ENCODE measurements at regions not wholly inside any gene's neighbourhood (a gene's known extent, or its start where the extent isn't known, plus 50 kb on each side); places are given as distances from the start of the nearest gene placed in this dataset.

GRCh38 chr1:2966449-2967328, 54.6 kb upstream of the ACTRT2 start:
- H3K9me2 ChIP-seq (replicated peaks; ENCODE audit: low read length) = 0 out of 2 replicates have a peak, but pooled peaks cover 4% of the 10 kb centered on the region
- no peak overlapping the region for H3K9ac ChIP-seq (ENCODE audit: low read length)
- no peak overlapping the region for H3K4me2 ChIP-seq (ENCODE audit: low read length)
- no peaks in the 10 kb centered on the region for H3K4me1 ChIP-seq (ENCODE audit: insufficient read depth, low read length)
- no TSS peak for BruUV-seq (replicated peaks)
- CTCF ChIA-PET = no interaction called here
- no peaks in the 10 kb centered on the region for H3K36me3 ChIP-seq (ENCODE audit: low read depth, low read length)
- H3K9me3 ChIP-seq (ENCODE audit: low read length) = peaks cover 4% of the 10 kb centered on the region; the same call in 1 of the 2 replicates
- intact Hi-C loops (cut with micrococcal nuclease) = no loop called here
- POLR2A ChIA-PET (ENCODE audit: unreplicated experiment) = no interaction called here
- TF ChIP-seq, protein P1, sequence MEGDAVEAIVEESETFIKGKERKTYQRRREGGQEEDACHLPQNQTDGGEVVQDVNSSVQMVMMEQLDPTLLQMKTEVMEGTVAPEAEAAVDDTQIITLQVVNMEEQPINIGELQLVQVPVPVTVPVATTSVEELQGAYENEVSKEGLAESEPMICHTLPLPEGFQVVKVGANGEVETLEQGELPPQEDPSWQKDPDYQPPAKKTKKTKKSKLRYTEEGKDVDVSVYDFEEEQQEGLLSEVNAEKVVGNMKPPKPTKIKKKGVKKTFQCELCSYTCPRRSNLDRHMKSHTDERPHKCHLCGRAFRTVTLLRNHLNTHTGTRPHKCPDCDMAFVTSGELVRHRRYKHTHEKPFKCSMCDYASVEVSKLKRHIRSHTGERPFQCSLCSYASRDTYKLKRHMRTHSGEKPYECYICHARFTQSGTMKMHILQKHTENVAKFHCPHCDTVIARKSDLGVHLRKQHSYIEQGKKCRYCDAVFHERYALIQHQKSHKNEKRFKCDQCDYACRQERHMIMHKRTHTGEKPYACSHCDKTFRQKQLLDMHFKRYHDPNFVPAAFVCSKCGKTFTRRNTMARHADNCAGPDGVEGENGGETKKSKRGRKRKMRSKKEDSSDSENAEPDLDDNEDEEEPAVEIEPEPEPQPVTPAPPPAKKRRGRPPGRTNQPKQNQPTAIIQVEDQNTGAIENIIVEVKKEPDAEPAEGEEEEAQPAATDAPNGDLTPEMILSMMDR (conservative IDR thresholded peaks at IDR 0.05; ENCODE audit: low read depth, low read length) = no peak
- no peak for TF ChIP-seq EZH2 (IDR thresholded peaks at IDR 0.05; ENCODE audit: low read length, unreplicated experiment)
- TF ChIP-seq EZH2phosphoT487 (IDR thresholded peaks at IDR 0.05; ENCODE audit: borderline replicate concordance, low read length) = no peak
- H3K79me2 ChIP-seq (ENCODE audit: low read length) = no peaks in the 10 kb centered on the region
- no peak overlapping the region for H2AFZ ChIP-seq (ENCODE audit: low read length)
- DNase-seq (no peak), ATAC-seq (no peak)
- H4K20me1 ChIP-seq (ENCODE audit: low read length) = no peaks in the 10 kb centered on the region
- H3F3A ChIP-seq (ENCODE audit: low read length, unreplicated experiment) = no peaks in the 10 kb centered on the region
- H3K27me3 ChIP-seq (ENCODE audit: low read length) = peaks cover 90% of the 10 kb centered on the region
- H3K27ac ChIP-seq (ENCODE audit: low read length) = no peak overlapping the region
- H3K4me3 ChIP-seq (ENCODE audit: low read length) = no peak overlapping the region

GRCh38 chr1:2967329-2967725, 53.9 kb upstream of the ACTRT2 start:
- H3K9me2 ChIP-seq (replicated peaks; ENCODE audit: low read length) = 0 out of 2 replicates have a peak, but pooled peaks cover 4% of the 10 kb centered on the region
- no TSS peak for BruUV-seq (replicated peaks)
- no peaks in the 10 kb centered on the region for H3K36me3 ChIP-seq (ENCODE audit: low read depth, low read length)
- no peaks in the 10 kb centered on the region for H3K79me2 ChIP-seq (ENCODE audit: low read length)
- intact Hi-C loops (cut with micrococcal nuclease) = no loop called here
- no peak overlapping the region for H3K9ac ChIP-seq (ENCODE audit: low read length)
- H3K4me2 ChIP-seq (ENCODE audit: low read length) = no peak overlapping the region
- H4K20me1 ChIP-seq (ENCODE audit: low read length) = no peaks in the 10 kb centered on the region
- H3F3A ChIP-seq (ENCODE audit: low read length, unreplicated experiment) = no peaks in the 10 kb centered on the region
- ATAC-seq (no peak), DNase-seq (no peak)
- TF ChIP-seq EZH2phosphoT487 (IDR thresholded peaks at IDR 0.05; ENCODE audit: borderline replicate concordance, low read length) (no peak), EZH2 (IDR thresholded peaks at IDR 0.05; ENCODE audit: low read length, unreplicated experiment) (no peak)
- TF ChIP-seq, protein P1 (conservative IDR thresholded peaks at IDR 0.05; ENCODE audit: low read depth, low read length) = no peak
- no peak overlapping the region for H3K4me3 ChIP-seq (ENCODE audit: low read length)
- POLR2A ChIA-PET (ENCODE audit: unreplicated experiment) = no interaction called here
- no peaks in the 10 kb centered on the region for H3K4me1 ChIP-seq (ENCODE audit: insufficient read depth, low read length)
- no peak overlapping the region for H3K27ac ChIP-seq (ENCODE audit: low read length)
- H3K9me3 ChIP-seq (ENCODE audit: low read length) = peaks cover 4% of the 10 kb centered on the region; the same call in 1 of the 2 replicates
- peaks cover 90% of the 10 kb centered on the region for H3K27me3 ChIP-seq (ENCODE audit: low read length)
- CTCF ChIA-PET = no interaction called here
- no peak overlapping the region for H2AFZ ChIP-seq (ENCODE audit: low read length)

DNA sequence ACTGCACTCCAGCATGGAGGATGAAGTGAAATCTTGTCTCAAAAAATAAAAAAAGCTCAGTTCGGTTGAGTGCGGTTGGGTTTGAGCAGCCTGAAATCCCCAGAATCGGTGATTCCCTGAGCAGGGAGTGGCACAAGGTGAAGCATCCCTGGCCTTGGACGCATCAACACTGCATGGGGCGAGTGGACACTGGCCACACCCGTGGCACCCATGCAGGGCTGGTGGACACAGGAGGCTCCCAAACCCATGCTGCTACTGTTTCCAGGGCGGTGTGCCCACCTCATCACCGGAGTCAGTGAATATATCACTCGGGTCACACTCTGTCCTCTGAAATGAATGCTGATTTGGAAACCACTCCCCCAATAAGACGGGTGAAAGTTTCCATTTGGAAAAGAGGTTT, 53.4 kb upstream of the ACTRT2 start:
- peaks cover 90% of the 10 kb centered on the region for H3K27me3 ChIP-seq (ENCODE audit: low read length)
- no peaks in the 10 kb centered on the region for H3F3A ChIP-seq (ENCODE audit: low read length, unreplicated experiment)
- intact Hi-C loops (cut with micrococcal nuclease) = no loop called here
- no peaks in the 10 kb centered on the region for H3K79me2 ChIP-seq (ENCODE audit: low read length)
- H3K4me2 ChIP-seq (ENCODE audit: low read length) = no peak overlapping the region
- no TSS peak for BruUV-seq (replicated peaks)
- peaks cover 4% of the 10 kb centered on the region; the same call in 1 of the 2 replicates for H3K9me3 ChIP-seq (ENCODE audit: low read length)
- ATAC-seq (no peak), DNase-seq (no peak)
- H2AFZ ChIP-seq (ENCODE audit: low read length) = no peak overlapping the region
- no peak overlapping the region for H3K9ac ChIP-seq (ENCODE audit: low read length)
- no peaks in the 10 kb centered on the region for H4K20me1 ChIP-seq (ENCODE audit: low read length)
- TF ChIP-seq, protein P1 (conservative IDR thresholded peaks at IDR 0.05; ENCODE audit: low read depth, low read length) = no peak
- TF ChIP-seq EZH2 (IDR thresholded peaks at IDR 0.05; ENCODE audit: low read length, unreplicated experiment) (no peak), EZH2phosphoT487 (IDR thresholded peaks at IDR 0.05; ENCODE audit: borderline replicate concordance, low read length) (no peak)
- H3K4me1 ChIP-seq (ENCODE audit: insufficient read depth, low read length) = no peaks in the 10 kb centered on the region
- H3K27ac ChIP-seq (ENCODE audit: low read length) = no peak overlapping the region
- H3K9me2 ChIP-seq (replicated peaks; ENCODE audit: low read length) = 0 out of 2 replicates have a peak, but pooled peaks cover 4% of the 10 kb centered on the region
- ChIA-PET CTCF (no interaction called here), POLR2A (ENCODE audit: unreplicated experiment) (no interaction called here)
- no peaks in the 10 kb centered on the region for H3K36me3 ChIP-seq (ENCODE audit: low read depth, low read length)
- H3K4me3 ChIP-seq (ENCODE audit: low read length) = no peak overlapping the region

All from PC-3 (cell line).